CD14-positive monocyte (primary cell): ENCODE measurements at regions not wholly inside any gene's neighbourhood (a gene's known extent, or its start where the extent isn't known, plus 50 kb on each side); places are given as distances from the start of the nearest gene placed in this dataset.

Experiments
- DNase-seq, 3 donors: peaks; one replicate each; pipeline ENCODE4 v3.0.0-alpha.2; 2011 to 2022
- H2AFZ ChIP-seq: 2 replicates; pipeline ENCODE4 v1.6.0; 2012; ENCODE audit warnings: mild to moderate bottlenecking, low read depth, low read length, inconsistent platforms; ENCODE audit not compliant: insufficient read depth, poor library complexity, severe bottlenecking
- H3K27ac ChIP-seq, 2 donors: 1 replicate in 1 of 2; 2 replicates in 1 of 2; pipeline ENCODE4 v1.5.1; 2012 to 2013; ENCODE audit warnings: low read length in 2 of 2, control low read depth in 1 of 2, inconsistent platforms in 1 of 2, low read depth in 1 of 2, mild to moderate bottlenecking in 1 of 2
- H3K27me3 ChIP-seq, 2 donors: one replicate each; pipeline versions ENCODE4 v1.6.0 to v1.6.1; 2011 to 2013; ENCODE audit warnings: low read length in 2 of 2; ENCODE audit not compliant: control insufficient read depth in 2 of 2, insufficient read depth in 2 of 2
- H3K36me3 ChIP-seq, 2 donors: replicated peaks in 1 of 2; 1 replicate in 1 of 2; 2 replicates in 1 of 2; pipeline versions ENCODE4 v1.5.1 to v1.6.1; 2012 to 2013; ENCODE audit warnings: low read length in 2 of 2, control low read depth in 1 of 2, inconsistent platforms in 1 of 2, mild to moderate bottlenecking in 1 of 2; ENCODE audit not compliant: insufficient read depth in 2 of 2, control insufficient read depth in 1 of 2
- H3K4me1 ChIP-seq, 2 donors: 1 replicate in 1 of 2; 2 replicates in 1 of 2; pipeline versions ENCODE4 v1.5.1 to v1.6.1; 2012 to 2013; ENCODE audit warnings: low read length in 2 of 2, control low read depth in 1 of 2, inconsistent platforms in 1 of 2, mild to moderate bottlenecking in 1 of 2, moderate library complexity in 1 of 2; ENCODE audit not compliant: insufficient read depth in 2 of 2, control insufficient read depth in 1 of 2
- H3K4me2 ChIP-seq: replicated peaks from 2 replicates; pipeline ENCODE3; 2012; ENCODE audit warnings: low read length, moderate library complexity, mild to moderate bottlenecking; ENCODE audit not compliant: poor library complexity, severe bottlenecking; ENCODE audit errors: extremely low read depth
- H3K4me3 ChIP-seq, 3 experiments: fragments of 200-600 bp in 1 of 3; sonication (generic) in 1 of 3; replicated peaks in 1 of 3; 1 replicate in 2 of 3; 2 replicates in 1 of 3; pipeline ENCODE4 v1.5.1; 2011 to 2013; ENCODE audit warnings: low read length in 3 of 3, mild to moderate bottlenecking in 3 of 3, control low read depth in 2 of 3, low read depth in 2 of 3, inconsistent platforms in 1 of 3, moderate library complexity in 1 of 3
- H3K79me2 ChIP-seq: 2 replicates; pipeline ENCODE4 v1.6.0; 2012; ENCODE audit warnings: mild to moderate bottlenecking, control low read depth, inconsistent platforms, low read length, moderate library complexity; ENCODE audit not compliant: insufficient read depth
- H3K9ac ChIP-seq: 2 replicates; pipeline ENCODE4 v1.6.0; 2017; ENCODE audit warnings: low read length, mild to moderate bottlenecking; ENCODE audit not compliant: insufficient read depth, poor library complexity, severe bottlenecking
- H3K9me3 ChIP-seq, 2 donors: replicated peaks in 1 of 2; 1 replicate in 1 of 2; 2 replicates in 1 of 2; pipeline versions ENCODE4 v1.5.1 to v1.6.1; 2012 to 2013; ENCODE audit warnings: low read length in 2 of 2, control low read depth in 1 of 2; ENCODE audit not compliant: control insufficient read depth in 1 of 2, insufficient read depth in 1 of 2
- H4K20me1 ChIP-seq: 2 replicates; pipeline ENCODE4 v1.6.0; 2012; ENCODE audit warnings: mild to moderate bottlenecking, low read length, control low read depth, moderate library complexity; ENCODE audit not compliant: insufficient read depth
- H3K27ac Mint-ChIP-seq, 7 donors: one replicate each; pipeline ENCODE4 v1.8.0; 2020; ENCODE audit warnings: mild to moderate bottlenecking in 7 of 7, mixed read lengths in 7 of 7, moderate library complexity in 6 of 7, inconsistent platforms in 2 of 7
- H3K27me3 Mint-ChIP-seq, 3 donors: one replicate each; pipeline ENCODE4 v1.8.0; 2021 to 2022; ENCODE audit warnings: low read depth in 3 of 3, mild to moderate bottlenecking in 3 of 3, mixed read lengths in 3 of 3, moderate library complexity in 3 of 3, inconsistent platforms in 1 of 3
- H3K36me3 Mint-ChIP-seq, 2 donors: one replicate each; pipeline ENCODE4 v1.8.0; 2020; ENCODE audit warnings: mixed read lengths in 2 of 2, inconsistent platforms in 1 of 2, mild to moderate bottlenecking in 1 of 2
- H3K4me1 Mint-ChIP-seq: one replicate; pipeline ENCODE4 v1.8.0; 2020; ENCODE audit warnings: mild to moderate bottlenecking, mixed read lengths
- H3K4me3 Mint-ChIP-seq, 2 donors: one replicate each; pipeline ENCODE4 v1.8.0; 2020; ENCODE audit warnings: mild to moderate bottlenecking in 2 of 2, mixed read lengths in 2 of 2, moderate library complexity in 1 of 2
- H3K9me3 Mint-ChIP-seq, 7 donors: one replicate each; pipeline ENCODE4 v1.8.0; 2020 to 2022; ENCODE audit warnings: mixed read lengths in 7 of 7, mild to moderate bottlenecking in 6 of 7, moderate library complexity in 6 of 7, inconsistent platforms in 2 of 7
- WGBS: methylation state at CpG from one replicate; pipeline ENCODE4 v1.1.5; 2013; ENCODE audit warnings: missing lambda C conversion rate; ENCODE audit not compliant: insufficient coverage; 5-methylcytosine and 5-hydroxymethylcytosine counted together
- intact Hi-C, 2 donors: fragments of 100-400 bp; cut with micrococcal nuclease; formaldehyde crosslinking; loops; one replicate each; pipeline versions ENCODE4 v1.15.0 to v1.15.1; 2023
- TF ChIP-seq, protein P1 (sequence below): fragments of 200-600 bp; IDR thresholded peaks from one replicate; pipeline ENCODE4 v1.8.0; 2022; ENCODE audit warnings: antibody characterized with exemption, mild to moderate bottlenecking

GRCh38 chr9:129396365-129396708, 218.3 kb upstream of the IER5L start:
- no peaks in the 10 kb centered on the region for H3K36me3 ChIP-seq
- peaks cover 0 to 2% of the 10 kb centered on the region in 2 donors for H3K27me3 ChIP-seq
- TF ChIP-seq, protein P1, sequence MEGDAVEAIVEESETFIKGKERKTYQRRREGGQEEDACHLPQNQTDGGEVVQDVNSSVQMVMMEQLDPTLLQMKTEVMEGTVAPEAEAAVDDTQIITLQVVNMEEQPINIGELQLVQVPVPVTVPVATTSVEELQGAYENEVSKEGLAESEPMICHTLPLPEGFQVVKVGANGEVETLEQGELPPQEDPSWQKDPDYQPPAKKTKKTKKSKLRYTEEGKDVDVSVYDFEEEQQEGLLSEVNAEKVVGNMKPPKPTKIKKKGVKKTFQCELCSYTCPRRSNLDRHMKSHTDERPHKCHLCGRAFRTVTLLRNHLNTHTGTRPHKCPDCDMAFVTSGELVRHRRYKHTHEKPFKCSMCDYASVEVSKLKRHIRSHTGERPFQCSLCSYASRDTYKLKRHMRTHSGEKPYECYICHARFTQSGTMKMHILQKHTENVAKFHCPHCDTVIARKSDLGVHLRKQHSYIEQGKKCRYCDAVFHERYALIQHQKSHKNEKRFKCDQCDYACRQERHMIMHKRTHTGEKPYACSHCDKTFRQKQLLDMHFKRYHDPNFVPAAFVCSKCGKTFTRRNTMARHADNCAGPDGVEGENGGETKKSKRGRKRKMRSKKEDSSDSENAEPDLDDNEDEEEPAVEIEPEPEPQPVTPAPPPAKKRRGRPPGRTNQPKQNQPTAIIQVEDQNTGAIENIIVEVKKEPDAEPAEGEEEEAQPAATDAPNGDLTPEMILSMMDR, result no peak
- Mint-ChIP-seq H3K4me3 (no peak overlapping the region), H3K27ac (no peak overlapping the region), H3K9me3 (no peaks in the 10 kb centered on the region), H3K36me3 (no peaks in the 10 kb centered on the region), H3K27me3 (peaks cover under 1 to 4% (median 1%) of the 10 kb centered on the region in 3 donors), H3K4me1 (no peaks in the 10 kb centered on the region)
- H3K9ac ChIP-seq, result no peak overlapping the region
- 70% methylated on average over 1 of the region's 1 CpG for WGBS
- H3K4me2 ChIP-seq, result no peak overlapping the region
- intact Hi-C loops, result no loop called here
- no peak for DNase-seq
- H3K4me3 ChIP-seq, result no peak overlapping the region
- H3K9me3 ChIP-seq, result no peaks in the 10 kb centered on the region
- no peaks in the 10 kb centered on the region for H4K20me1 ChIP-seq
- H3K27ac ChIP-seq, result no peak overlapping the region
- H3K79me2 ChIP-seq, result no peaks in the 10 kb centered on the region
- H2AFZ ChIP-seq, result no peak overlapping the region
- H3K4me1 ChIP-seq, result no peaks in the 10 kb centered on the region

DNA sequence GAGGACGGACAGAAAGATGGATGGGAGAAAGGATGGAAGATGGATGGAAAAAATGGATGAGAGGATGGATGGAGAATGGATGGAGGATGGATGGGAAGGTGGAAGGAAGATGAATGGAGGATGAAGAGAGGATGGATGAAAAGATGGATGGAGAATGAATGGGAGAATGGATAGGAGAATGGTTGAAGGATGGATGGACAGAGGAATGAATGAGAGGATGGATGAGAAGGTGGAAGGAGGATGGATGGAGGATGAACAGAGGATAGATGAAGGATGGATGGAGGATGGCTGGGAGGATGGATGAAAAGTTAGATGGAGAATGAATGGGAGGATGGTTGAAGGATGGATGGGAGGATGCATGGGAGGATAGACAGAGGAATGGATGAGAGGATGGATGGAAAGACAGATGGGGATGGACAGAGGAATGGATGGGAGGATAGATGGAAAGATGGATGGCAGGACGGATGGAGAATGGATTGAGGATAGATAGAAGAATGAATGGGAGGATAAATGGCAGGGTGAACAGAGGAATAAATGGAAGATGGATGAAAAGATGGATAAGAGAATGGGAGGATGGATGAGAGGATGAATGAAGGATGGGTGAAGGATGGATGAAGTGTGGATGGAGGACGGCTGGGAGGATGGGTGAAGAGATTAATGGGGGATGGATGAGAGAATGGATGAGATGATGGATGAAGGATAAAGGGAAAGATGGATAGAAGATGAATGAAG, 217.7 kb upstream of the IER5L start:
- Histone ChIP-seq H3K27ac (no peak overlapping the region), H3K9me3 (no peaks in the 10 kb centered on the region), H3K79me2 (no peaks in the 10 kb centered on the region), H3K9ac (no peak overlapping the region), H3K27me3 (peaks cover 0 to 2% of the 10 kb centered on the region in 2 donors), H3K4me2 (no peak overlapping the region), H3K4me3 (no peak overlapping the region), H4K20me1 (no peaks in the 10 kb centered on the region), H3K36me3 (no peaks in the 10 kb centered on the region), H2AFZ (no peak overlapping the region), H3K4me1 (no peaks in the 10 kb centered on the region)
- Mint-ChIP-seq H3K4me1 (no peaks in the 10 kb centered on the region), H3K36me3 (no peaks in the 10 kb centered on the region), H3K4me3 (no peak overlapping the region), H3K27ac (no peak overlapping the region), H3K27me3 (peaks cover 1 to 4% (median 1%) of the 10 kb centered on the region in 3 donors), H3K9me3 (no peaks in the 10 kb centered on the region)
- intact Hi-C loops, result no loop called here
- no peak for DNase-seq
- TF ChIP-seq, protein P1, result peak; percentile 29
- 84% methylated on average over 3 of the region's 3 CpGs for WGBS
